IPS-NIHi7 (cell line): ENCODE measurements at regions not wholly inside any gene's neighbourhood (a gene's known extent, or its start where the extent isn't known, plus 50 kb on each side); places are given as distances from the start of the nearest gene placed in this dataset.
"Not testable (repeated sequence)": the region's sequence is repeated elsewhere in the genome, so short reads cannot be mapped to it uniquely, and the experiment has no call there.

ENCODE experiments used
- DNase-seq: peaks from one replicate; pipeline ENCODE4 v3.0.0; 2012; ENCODE audit warnings: mixed read lengths; ENCODE audit errors: extremely low spot score

DNA sequence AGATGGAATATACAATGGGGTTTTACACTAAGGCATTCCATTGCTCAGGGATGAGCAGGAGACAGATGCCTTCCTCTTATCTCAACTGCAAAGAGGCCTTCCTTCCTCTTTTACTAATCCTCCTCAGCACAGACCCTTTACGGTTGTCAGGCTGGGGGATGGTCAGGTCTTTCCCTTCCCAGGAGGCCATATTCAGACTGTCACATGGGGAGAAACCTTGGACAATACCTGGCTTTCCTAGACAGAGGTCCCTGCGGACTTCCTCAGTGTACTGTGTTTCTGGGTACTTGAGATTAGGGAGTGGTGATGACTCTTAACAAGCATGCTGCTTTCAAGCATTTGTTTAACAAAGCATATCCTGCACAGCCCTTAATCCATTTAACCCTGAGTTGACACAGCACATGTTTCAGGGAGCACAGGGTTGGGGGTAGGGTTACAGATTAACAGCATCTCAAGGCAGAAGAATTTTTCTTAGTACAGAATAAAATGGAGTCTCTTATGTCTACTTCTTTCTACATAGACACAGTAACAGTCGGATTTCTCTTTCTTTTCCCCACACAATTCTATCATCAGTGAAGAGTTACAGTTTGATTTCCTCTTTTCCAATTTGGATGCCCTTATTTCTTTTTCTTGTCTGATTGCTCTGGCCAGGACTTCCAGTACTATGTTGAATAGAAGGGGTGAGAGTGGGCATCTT, 737.1 kb downstream of the TRHDE start:
- not testable (repeated sequence) for DNase-seq

DNA sequence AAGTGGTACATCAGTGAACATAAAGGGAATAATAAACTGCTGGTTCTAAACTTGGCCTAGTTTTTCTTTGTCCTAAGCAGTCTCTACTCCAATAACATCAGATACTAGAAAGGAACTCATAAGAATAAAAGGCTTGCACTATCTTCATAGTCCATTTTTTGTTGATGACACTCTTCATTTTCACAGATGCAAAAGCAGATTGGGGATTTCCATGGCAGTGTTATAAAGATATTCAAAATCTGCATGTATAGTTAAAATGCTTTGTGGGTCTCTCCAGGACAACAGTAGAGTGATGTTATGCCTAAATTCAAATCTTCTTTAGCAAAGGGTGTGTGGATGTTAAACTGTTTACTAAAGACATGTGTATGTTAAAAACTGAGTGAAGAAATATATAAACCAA, 745.8 kb downstream of the TRHDE start:
- DNase-seq: no peak

DNA sequence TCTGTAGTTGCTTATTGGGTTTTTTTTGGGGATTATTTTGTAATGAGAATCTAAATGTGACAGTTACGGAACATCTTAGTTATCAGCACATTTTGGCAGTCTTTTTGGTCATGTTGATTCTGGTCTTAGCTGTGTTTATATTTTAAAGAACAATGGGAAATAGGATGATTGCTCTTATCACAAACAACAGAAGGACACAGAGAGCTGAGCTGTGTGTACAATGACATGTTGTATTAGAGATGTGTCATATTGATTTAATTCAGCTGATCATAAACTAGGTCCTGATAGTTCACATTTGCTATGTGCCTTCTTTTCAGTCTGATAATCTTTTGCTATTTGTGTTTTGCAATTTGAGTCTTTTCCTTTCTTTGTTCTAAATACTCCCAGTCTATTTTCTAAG, 781.7 kb downstream of the TRHDE start:
- DNase-seq: no peak

DNA sequence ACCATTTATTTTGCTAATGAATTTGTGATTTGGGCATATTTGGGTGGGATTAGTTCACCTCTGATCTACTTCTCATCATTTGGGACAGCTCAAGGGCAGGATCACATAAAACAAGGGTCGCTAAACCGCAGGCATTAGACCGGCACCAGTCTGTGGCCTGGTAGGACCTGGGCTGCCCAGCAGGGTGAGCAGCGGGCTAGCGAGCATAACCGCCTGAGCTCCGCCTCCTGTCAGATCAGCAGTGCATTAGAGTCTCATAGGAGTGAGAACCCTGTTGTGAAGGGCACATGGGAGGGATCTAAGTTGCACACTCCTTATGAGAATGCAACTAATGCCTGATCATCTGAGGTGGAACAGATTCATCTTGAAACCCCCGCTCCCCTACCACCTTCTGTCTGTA, 785.3 kb downstream of the TRHDE start:
- DNase-seq: no peak

DNA sequence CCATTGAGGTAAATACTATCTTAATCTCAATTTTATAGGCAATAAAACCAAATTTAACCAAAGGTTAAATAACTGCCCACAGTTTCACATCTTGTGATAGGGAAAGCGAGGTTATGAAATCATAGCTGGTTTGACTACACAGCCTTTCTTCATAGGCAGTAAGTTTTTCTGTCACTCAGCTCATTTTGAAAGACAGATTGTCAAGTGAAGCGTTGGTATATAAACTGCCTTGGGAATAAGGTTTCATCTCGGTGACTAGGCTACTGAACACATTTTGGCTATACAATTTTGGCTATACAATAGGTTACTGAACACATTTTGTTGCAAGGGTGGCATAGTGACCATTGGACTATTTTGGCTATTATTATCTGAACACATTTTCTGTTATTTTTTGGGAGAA, 793.7 kb downstream of the TRHDE start:
- no peak for DNase-seq

DNA sequence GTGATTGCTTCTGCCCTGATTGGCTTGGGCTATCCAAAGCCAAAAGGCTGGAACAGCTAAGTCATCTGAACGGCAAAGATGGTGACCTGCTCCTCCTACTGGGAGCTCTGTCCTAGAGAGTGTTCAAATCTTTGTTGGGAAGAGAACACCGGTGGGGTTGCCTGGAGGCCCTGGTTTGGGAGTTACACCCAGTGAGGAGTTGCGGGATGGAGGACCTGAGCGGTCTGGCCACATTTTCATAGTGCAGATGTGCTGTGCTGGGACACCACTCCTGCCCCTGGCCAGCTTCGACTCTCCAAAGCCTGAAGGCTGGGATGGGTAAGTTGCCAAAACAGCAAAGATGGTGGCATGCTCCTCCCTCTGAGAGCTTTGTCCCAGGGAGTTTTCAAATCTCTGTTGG, 795.4 kb downstream of the TRHDE start:
- DNase-seq: no peak

DNA sequence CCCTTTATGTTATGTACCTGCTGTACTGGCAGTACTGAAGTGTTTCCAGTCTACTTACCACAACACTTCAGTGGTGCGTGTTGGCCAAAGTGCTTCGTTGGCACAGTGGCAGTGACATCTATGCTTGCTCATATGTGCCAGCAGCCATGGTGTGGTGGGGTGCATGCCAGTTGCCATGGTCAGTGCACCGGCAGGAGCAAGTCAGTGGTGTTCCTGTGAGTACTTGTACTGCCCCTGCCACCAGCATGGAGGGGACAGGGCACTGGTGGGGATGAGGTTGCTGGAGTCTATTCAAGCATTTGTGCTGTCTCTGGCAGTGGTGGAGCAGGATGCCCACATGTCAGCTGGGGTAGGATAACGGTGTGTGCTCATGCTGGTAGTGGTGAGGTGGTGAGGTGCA, 800.0 kb downstream of the TRHDE start:
- DNase-seq: no peak

DNA sequence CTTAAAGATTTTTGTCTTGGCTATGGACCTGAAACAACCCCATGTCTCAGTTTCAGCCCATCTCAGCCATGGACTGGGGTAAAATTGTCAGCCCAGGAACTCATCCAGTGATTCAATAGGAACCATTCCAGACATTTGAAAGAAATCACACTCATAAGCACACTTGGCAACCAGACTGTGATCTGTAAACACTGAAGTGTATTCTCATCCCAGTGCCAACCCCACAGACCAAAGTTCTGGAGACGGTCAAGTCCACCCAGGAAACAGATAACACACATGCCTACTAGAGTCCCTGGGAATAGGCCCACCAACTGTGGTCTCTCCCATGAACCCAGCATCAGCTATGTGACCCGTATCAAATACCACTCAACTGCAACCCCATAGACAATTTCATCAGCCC, 804.6 kb downstream of the TRHDE start:
- DNase-seq: no peak

DNA sequence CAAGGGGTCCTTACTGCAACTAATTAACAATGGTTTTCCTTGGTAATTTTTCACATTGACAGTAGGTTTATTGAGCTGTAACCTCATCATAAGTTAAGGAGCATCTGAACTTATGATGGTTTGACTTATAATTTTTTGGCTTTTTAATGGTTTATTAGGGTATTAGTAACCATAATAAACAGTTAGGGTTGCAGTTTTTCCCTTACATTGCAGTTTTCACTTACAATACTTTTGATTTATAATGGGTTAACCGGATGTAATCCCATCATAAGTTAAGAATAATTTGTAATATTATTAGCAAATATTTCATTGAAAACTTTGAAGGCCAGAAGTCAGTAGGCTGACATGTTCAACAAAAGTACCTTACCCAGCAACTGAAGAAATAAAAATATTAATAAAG, 811.6 kb downstream of the TRHDE start:
- DNase-seq: no peak

DNA sequence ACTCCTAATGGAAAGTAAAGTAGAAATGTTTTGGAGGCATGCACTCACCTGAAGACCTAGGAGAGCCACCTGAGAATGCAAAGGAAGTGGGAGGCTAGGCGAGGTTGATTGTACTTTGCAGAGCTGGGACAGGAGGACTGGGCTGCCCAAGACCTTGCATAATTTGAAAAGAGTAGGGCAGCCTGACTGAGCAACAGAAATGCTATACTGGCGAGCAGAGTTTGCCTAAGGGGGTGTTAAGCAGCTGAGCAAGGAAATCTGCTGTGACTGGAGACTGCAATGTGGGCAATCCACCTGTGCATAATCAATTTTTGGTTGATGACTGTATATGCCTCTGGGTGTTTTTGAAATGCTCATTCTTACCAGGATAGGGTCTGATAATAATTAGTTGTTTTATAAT, 834.1 kb downstream of the TRHDE start:
- DNase-seq: peak; percentile 10

DNA sequence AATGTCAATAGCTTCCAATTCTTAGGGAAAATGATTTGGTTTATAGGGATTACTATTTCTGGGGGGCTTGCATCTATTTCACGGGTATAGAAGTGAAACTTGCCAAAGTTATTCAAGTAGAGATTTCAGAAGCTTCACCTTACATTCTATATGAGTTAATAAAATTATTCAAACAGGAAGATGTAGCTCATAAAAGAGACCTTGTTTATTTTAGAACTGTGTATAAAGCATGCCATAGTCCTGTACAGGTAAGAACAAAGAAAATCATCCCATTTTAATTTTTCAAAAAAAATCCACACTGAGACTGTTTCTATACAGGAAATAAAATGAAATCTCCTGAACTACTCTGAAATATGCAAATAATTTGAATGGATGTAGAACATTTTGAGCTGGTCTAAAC, 834.7 kb downstream of the TRHDE start:
- no peak for DNase-seq

DNA sequence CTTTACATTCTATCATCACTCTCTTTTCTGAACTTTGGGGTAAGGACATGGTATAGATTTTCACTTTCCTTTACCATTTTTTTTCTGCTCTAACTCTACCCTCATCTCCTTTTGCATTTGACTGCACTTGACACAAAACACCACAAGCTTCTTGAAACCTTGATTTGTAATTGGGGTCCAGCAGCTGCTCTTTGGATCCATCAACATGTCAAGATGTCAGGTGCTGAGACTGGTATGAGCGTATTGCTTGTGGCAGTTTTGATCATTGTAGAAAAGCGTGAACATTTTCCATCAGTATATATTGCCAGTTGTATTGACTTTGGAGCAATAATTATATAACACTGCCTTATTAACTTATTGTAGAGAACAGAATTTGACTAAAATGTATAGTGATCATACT, 838.6 kb downstream of the TRHDE start:
- DNase-seq: no peak

DNA sequence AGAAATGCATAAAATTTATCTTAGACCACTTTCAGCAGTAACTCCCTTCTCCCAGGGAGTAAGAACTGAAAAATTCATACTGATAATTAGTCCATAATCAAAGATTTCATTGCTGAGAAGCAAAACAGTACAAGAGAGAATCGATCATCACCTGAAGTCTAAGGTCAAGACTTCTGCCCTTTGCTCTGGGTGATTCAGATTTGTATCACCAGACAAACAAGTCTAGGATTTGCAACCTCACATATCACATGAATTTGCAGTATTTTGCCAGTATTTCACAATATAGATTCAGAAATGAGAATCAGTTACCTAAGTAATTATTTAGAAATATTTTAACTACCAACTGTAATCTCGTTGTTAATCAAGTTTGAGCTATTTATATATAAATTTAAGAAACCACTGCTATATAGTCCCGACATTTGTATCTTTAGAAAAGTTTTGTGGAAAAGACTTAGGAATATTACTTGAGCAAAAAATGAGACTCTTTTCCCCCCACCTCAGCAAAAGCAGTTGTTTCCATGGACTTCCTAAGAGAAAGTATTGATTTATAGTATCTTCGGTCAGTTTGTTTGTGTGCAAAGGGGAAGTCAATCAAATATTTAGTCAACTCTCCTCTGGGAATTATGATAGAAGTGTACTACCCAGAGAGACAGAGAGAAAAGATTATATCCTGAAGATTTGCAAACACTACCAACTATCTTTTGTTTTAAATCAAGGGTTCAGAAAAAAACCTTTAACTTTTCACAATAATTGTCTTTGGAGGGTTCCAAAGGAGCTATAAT, 840.1 kb downstream of the TRHDE start:
- DNase-seq: no peak

DNA sequence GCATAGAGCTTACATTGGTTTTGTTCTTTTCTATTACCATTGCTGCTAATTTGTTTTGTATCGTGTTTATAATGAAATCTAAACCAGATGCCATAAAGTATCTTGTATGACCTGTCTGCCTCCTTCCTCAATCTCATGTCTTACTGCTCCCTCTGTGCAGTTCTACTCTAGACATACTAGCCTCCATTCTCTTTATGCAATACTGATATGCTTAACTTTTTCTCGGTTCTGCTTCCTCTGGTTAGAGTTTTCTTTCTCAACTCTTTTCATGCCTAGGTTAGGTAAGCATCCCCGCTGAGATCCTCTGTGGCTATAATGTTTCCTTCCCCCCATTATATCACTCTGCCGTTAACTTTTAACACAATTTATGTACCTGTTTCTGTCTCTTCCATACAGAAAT, 852.3 kb downstream of the TRHDE start:
- DNase-seq: no peak

DNA sequence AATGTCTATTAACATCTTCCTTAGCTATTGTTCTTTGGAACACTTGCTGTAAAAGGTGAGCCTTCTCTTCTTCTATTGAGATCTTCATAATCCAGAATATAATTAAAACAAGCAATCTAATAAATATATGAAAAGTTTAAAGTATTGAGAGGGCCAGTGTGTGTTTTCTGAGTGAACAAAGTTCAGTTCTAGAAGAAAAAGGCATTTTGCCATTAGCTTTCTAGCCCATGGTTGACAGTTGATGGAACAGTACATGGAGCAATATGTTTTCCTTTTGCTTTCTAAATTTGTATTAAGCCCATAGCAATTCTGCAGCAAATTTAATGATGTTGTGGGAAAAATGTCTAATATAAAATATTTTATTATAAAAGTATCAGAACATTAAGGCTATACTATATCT, 853.0 kb downstream of the TRHDE start:
- no peak for DNase-seq

DNA sequence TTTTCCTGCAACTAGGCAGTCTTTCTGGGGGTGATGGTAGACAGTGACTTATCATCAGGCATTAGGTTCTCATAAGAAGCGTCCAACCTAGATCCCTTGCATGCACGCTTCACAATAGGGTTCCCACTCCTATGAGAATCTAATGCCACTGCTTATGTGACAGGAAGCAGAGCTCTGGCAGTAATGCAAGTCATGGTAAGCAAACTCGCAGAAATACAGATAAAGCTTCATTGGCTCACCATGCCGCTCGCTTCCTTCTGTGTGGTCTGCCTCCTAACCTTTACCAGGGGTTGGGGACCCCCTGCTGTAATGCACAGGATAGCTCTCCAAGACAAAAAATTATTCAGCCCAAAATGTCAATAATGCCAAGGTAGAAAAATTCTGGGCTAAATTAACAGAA, 864.2 kb downstream of the TRHDE start:
- no peak for DNase-seq

DNA sequence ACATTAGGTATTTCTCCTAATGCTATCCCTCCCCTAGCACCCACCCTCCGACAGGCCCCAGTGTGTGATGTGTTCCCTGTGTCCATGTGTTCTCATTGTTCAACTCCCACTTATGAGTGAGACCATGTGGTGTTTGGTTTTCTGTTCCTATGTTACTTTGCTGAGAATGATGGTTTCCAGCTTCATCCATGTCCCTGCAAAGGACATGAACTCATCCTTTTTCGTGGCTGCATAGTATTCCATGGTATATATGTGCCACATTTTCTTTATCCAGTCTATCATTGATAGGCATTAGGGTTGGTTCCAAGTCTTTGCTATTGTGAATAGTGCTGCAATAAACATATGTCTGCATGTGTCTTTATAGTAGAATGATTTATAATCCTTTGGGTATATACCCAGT, 867.5 kb downstream of the TRHDE start:
- DNase-seq: not testable (repeated sequence)

DNA sequence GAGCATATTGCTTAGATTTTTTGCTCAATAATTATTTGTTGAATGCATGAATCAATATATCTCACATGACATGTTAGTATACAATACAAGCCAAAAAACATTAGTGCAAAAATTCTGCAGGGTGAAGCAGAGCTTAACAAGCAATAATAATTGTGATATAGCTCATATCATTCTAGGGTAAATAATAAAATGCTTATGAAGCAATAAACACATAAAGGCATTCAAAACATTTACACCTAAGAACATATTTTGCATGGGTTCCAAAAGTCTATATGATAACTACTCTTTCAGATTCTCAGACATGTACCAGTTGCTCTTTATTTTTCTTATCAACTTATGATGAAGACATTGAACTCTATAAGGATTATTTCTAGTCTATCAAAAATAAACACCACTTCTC, 886.2 kb downstream of the TRHDE start:
- DNase-seq: no peak

DNA sequence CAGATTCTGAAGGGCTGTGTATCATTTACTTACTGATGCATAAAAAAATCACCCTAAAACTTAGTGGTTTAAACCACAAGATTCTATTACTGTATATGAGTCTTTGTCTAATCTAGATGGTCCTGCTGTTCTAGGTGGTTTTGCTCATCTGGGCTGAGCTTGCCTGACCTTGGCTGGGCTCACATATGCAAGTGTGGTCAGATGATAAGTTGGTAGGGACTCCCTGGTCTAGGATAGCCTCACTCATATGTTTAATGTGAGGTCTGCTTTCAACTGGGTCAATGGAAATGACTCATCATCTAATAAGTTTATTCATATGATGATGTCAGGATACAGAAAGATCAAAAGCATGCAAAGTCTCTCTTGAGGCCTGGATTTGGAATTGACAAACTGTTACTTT, 887.8 kb downstream of the TRHDE start:
- DNase-seq: no peak

DNA sequence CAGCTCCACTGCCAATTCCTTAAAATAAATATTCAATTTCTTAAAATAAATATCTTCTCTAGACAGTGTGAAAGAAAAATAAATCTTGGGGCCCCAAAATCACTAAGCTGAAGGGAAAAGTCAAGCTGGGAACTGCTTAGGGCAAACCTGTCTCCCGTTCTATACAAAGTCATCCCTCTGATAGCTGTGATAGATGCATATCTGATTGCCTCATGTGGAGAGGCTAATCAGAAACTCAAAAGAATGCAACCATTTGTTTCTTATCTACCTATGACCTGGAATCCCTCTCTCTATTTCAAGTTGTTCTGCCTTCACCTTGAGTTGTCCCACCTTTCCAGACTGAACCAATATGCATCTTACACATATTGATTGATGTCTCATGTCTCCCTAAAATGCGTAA, 889.8 kb downstream of the TRHDE start:
- DNase-seq: no peak

DNA sequence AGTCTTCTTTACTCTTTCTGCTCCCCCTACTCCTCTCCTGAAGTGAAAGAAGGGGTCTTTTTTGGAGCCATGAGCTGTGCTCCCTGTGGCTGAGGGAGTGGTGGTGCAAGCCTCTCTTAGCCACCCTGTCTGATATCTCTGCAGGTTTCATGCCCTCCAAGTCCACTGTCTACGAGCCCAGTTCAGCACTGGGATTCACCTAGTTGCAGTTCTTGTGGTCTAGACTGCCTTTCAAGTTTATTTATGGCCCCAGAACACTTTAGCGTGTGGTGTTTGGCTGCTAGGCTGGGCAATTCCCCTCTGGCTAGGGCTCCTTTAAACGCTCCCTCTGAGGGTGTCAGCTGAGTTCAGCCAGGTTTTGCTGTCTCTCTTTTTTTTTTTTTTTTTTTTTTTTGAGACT, 908.6 kb downstream of the TRHDE start:
- no peak for DNase-seq

DNA sequence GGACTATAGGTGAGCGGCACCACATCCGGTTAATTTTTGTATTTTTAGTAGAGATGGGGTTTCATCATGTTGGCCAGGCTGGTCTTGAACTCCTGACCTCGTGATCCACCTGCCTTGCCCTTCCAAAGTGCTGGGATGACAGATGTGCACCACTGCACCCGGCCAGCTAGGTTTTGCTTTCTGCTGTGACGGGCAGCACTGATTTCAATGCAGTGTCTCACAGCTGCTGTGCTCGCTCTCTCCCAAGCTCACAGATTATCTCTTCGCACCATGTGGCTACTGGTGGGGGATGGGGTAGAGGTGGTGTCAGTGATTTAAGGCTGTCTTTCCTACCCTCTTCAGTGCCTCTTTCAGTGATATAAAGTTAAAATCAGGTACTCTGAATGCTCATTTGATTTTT, 909.1 kb downstream of the TRHDE start:
- DNase-seq: peak; percentile 13

DNA sequence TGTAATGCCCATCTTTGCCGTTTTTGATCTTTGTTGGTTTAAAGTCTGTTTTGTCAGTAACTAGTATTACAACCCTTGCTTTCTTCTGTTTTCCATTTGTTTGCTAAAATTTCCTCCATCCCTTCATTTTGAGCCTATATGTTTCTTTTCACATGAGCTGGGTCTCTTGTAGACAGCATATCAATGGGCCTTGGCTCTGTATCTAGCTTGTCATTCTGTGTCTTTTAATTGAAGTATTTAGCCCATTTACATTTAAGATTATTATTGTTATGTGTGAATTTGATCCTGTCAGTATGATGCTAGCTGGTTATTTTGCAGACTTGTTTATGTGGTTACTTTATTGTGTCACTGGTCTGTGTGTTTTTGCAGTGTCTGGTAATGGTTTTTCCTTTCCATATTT, 913.2 kb downstream of the TRHDE start:
- DNase-seq: no peak

DNA sequence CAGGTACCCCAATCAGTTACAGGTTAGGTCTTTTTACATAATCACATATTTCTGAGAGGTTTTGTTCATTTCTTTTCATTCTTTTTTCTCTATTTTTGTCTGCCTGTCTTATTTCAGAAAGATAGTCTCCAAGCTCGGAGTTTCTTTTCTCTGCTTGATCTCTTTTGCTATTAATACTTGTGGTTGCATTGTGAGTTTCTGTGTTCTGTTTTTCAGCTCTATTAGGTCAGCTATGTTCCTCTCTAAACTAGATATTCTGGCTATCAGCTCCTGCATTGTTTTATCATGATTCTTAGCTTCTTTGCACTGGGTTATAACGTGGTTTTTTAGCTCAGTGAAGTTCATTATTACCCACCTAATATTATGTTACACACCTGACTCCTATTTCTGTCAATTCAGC, 914.1 kb downstream of the TRHDE start:
- DNase-seq: no peak
